Central memory CD8-positive, alpha-beta T cell (primary cell): ENCODE measurements at regions not wholly inside any gene's neighbourhood (a gene's known extent, or its start where the extent isn't known, plus 50 kb on each side); places are given as distances from the start of the nearest gene placed in this dataset.

Experiments used
- ATAC-seq: fragments of 150-1000 bp; cut with Tn5 transposase; replicated peaks from 2 replicates; pipeline ENCODE4 v1.10.0; 2022; ENCODE audit warnings: mild to moderate bottlenecking, moderate FRiP score, moderate number of reproducible peaks; ENCODE audit not compliant: poor library complexity, severe bottlenecking; ENCODE audit errors: extremely low read depth
- DNase-seq, 2 donors: peaks; one replicate each; pipeline ENCODE4 v3.0.0; 2021; ENCODE audit warnings: low spot score in 2 of 2
- H3K27ac Mint-ChIP-seq: one replicate; pipeline ENCODE4 v1.8.0; 2022; ENCODE audit warnings: low read depth, mild to moderate bottlenecking, moderate library complexity, mixed read lengths
- H3K27me3 Mint-ChIP-seq: one replicate; pipeline ENCODE4 v1.8.0; 2022; ENCODE audit warnings: mixed read lengths
- H3K36me3 Mint-ChIP-seq: one replicate; pipeline ENCODE4 v1.8.0; 2022; ENCODE audit warnings: mild to moderate bottlenecking, moderate library complexity, mixed read lengths; ENCODE audit not compliant: insufficient read depth
- H3K4me1 Mint-ChIP-seq: one replicate; pipeline ENCODE4 v1.8.0; 2022; ENCODE audit warnings: mixed read lengths
- H3K4me3 Mint-ChIP-seq: one replicate; pipeline ENCODE4 v1.8.0; 2022; ENCODE audit warnings: mild to moderate bottlenecking, moderate library complexity, mixed read lengths
- H3K9me3 Mint-ChIP-seq: one replicate; pipeline ENCODE4 v1.8.0; 2022; ENCODE audit warnings: mixed read lengths

DNA sequence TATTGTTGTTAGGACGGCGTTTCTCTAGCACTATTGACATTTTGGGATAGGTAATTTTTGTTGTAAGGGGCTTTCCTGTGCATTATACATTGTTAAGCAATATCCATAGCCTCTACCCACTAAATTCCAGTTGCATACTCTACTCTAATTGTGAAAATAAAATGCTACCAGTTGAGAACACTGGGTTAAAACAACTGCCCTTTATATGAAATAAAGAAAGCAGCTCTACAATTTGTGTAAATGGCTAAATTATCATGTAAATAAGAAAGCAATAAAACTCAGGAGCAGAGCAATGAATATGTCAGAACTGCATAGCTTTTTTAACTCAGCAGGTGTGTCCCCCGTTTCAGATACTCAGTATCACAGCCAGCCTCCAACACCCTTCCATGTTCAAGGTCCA is 812.7 kb upstream of the NRXN1 start:
- DNase-seq = no peak
- no peaks in the 10 kb centered on the region for H3K4me1 Mint-ChIP-seq
- no peak for ATAC-seq
- H3K4me3 Mint-ChIP-seq = no peak overlapping the region
- no peak overlapping the region for H3K27ac Mint-ChIP-seq
- no peaks in the 10 kb centered on the region for H3K36me3 Mint-ChIP-seq
- H3K27me3 Mint-ChIP-seq = no peaks in the 10 kb centered on the region
- peaks cover 25% of the 10 kb centered on the region for H3K9me3 Mint-ChIP-seq

DNA sequence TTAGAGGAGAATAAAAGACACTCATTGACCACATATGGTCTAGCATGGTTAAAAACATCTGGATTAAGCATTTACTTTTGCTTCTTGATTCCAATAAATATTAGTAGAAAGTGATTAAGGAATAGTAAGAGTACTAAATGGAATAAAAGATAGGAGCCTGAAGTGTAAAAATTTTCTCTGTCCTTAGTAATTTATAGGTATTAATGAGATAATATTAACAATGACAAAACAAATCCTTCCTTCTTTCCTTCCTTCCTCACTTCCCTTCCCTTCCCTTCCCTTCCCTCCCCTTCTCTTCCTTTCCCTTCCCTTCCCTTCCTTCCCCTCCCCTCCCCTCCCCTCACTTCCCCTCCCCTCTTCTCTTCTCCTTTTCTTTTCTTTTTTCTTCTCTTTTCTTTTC is 797.5 kb upstream of the NRXN1 start:
- Mint-ChIP-seq H3K4me3 (no peak overlapping the region), H3K4me1 (no peaks in the 10 kb centered on the region), H3K27me3 (no peaks in the 10 kb centered on the region), H3K9me3 (peaks cover 5% of the 10 kb centered on the region), H3K27ac (no peak overlapping the region), H3K36me3 (no peaks in the 10 kb centered on the region)
- ATAC-seq (no peak), DNase-seq (no peak)

DNA sequence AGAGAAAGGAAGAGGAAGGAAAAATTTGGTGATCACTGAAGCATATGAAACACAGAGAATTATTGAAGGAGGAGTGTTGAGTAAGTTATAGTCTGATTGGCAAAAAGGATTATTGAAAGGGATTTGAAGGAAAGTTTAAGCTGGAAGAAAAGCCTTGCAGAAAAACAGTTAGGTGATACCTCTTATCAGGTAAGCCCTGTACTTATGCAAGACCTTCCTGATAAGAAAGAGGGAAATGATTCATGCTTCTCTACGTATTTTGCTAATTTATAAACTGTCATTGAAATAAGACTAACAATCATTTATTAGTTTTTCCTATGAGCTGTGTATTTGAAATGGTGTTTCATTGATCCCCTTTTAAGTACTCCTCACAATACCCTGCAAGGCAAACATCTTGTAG is 793.9 kb upstream of the NRXN1 start:
- no peak for ATAC-seq
- Mint-ChIP-seq H3K4me1 (no peaks in the 10 kb centered on the region), H3K4me3 (no peak overlapping the region), H3K36me3 (peaks cover 2% of the 10 kb centered on the region), H3K27ac (no peak overlapping the region), H3K27me3 (no peaks in the 10 kb centered on the region), H3K9me3 (peaks cover 18% of the 10 kb centered on the region)
- no peak for DNase-seq

DNA sequence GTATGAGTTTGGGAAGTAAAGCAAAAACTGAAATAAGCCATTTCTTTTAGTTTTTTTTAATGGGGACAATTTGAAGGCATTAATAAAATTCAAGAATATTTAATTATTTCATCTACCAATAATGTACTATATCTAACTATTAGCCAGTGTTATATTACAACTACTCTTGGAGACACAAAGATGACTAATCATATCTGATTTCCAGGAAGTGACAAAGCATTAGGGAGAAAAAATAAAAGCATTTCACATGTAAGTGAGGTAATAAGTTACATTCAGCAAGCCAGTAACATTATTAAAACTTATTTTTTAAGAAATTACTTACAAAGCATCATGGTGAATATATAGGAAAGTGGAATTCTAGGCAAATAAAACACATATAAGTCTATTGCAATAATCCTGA is 781.3 kb upstream of the NRXN1 start:
- ATAC-seq (no peak), DNase-seq (no peak)
- H3K4me1 Mint-ChIP-seq = no peaks in the 10 kb centered on the region
- H3K36me3 Mint-ChIP-seq = no peaks in the 10 kb centered on the region
- H3K27me3 Mint-ChIP-seq = no peaks in the 10 kb centered on the region
- H3K4me3 Mint-ChIP-seq = no peak overlapping the region
- no peak overlapping the region for H3K27ac Mint-ChIP-seq
- H3K9me3 Mint-ChIP-seq = peaks cover 14% of the 10 kb centered on the region

DNA sequence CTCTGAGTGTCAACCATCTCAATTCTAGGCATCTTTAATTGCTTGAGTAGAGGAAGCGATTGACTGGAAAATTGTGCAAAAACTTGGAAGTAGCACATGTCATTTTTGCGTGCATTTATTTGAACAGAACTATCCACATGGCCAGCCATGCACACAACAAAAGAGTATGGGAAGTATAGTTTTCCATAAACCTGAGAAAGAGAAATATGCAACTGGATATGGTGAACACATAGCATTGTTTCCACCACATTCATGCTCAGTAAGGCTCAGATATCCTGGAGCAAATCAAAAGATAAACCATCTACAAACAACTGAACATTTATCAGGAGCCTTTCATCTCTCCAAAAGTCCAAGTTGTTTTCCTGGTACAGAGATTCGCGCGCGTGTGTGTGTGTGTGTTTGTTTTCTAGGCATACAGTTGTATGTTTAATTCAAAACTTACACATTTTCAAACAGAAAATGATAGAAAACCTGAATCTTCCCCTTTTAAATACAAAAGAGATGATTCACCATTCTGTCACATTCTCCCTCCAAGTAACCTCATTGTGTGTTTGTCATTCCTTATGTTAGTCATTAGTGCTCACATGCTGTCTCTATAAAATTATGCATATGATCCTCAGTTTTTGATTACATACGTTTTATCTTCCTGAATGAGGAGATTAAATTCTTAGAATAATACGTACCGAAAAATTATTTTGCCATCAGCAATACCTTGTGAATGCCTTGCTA is 780.4 kb upstream of the NRXN1 start:
- Mint-ChIP-seq H3K4me3 (no peak overlapping the region), H3K27me3 (no peaks in the 10 kb centered on the region), H3K36me3 (no peaks in the 10 kb centered on the region), H3K4me1 (no peaks in the 10 kb centered on the region), H3K9me3 (peaks cover 18% of the 10 kb centered on the region), H3K27ac (no peak overlapping the region)
- DNase-seq = no peak
- ATAC-seq = no peak

DNA sequence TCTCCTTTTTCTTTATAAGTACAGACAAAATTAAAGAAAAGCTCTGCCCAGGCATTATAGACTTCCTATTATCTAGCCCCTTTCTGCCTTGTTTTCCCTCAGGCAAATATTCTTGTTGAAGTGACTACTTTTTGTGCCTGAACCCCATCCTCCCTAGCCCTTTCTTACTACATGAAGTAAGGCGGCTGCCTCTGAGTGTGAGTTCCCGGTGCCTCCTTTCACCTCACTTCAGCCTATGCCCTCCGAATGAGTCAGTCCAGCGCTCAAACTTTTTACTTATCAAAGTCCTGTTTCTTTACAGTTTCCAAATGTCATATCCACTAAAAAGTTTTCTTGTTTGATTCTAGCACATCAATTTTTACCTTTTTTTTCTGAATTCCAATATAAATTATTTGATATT is 778.3 kb upstream of the NRXN1 start:
- DNase-seq = no peak
- Mint-ChIP-seq H3K4me3 (no peak overlapping the region), H3K36me3 (no peaks in the 10 kb centered on the region), H3K27me3 (no peaks in the 10 kb centered on the region), H3K9me3 (peaks cover 26% of the 10 kb centered on the region), H3K4me1 (no peaks in the 10 kb centered on the region), H3K27ac (no peak overlapping the region)
- no peak for ATAC-seq

DNA sequence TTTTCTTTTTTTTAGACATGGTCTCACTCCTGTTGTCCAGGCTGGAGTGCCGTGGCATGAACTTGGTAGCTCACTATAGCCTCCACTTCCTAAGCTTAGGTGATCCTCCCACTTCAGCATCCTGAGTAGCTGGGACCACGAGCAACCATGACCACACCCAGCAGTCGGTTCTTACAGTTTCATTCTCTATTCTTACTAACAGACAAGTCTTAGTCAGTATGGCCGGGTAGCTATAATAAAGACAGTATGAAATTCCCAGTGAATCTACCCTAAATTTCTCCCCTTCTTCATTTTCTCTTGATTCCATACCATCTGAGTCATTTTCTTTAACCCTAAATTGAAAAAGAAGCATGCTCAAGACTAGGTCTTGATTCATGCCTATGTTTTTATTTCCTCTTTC is 775.3 kb upstream of the NRXN1 start:
- no peaks in the 10 kb centered on the region for H3K4me1 Mint-ChIP-seq
- no peak overlapping the region for H3K27ac Mint-ChIP-seq
- H3K9me3 Mint-ChIP-seq = peaks cover 24% of the 10 kb centered on the region
- no peaks in the 10 kb centered on the region for H3K27me3 Mint-ChIP-seq
- DNase-seq (no peak), ATAC-seq (no peak)
- no peaks in the 10 kb centered on the region for H3K36me3 Mint-ChIP-seq
- H3K4me3 Mint-ChIP-seq = no peak overlapping the region

DNA sequence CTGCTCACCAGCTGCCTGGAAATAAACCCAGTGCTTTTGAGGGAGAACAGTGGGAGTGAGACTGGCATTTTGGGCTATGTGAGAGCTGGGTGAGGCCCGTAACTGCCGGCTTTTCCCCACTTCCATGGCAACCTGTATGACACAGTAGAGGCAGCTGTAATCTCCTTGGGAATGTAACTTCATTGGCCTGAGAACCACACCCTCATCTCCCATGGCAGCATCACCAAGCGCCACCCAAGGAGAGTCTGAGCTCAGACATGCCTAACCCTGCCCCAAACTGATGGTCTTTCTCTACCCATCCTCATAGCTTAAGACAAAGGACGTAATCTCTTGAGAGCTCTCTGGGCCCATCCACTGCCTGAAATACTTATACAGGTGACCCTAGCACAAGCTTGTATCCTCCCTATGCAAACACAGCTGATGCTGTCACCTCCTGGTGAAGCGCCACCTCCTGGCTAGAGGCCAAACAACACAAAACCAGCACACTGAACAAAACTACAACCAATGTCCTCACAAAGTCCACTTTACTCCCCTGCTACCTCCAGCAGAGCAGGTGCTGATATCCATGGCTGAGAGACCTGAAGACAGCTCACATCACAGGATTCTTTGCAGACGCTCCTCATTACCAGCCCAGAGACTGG is 763.4 kb upstream of the NRXN1 start:
- Mint-ChIP-seq H3K27ac (no peak overlapping the region), H3K9me3 (peaks cover 28% of the 10 kb centered on the region), H3K4me3 (no peak overlapping the region), H3K27me3 (no peaks in the 10 kb centered on the region), H3K36me3 (no peaks in the 10 kb centered on the region), H3K4me1 (no peaks in the 10 kb centered on the region)
- DNase-seq = no peak
- no peak for ATAC-seq

DNA sequence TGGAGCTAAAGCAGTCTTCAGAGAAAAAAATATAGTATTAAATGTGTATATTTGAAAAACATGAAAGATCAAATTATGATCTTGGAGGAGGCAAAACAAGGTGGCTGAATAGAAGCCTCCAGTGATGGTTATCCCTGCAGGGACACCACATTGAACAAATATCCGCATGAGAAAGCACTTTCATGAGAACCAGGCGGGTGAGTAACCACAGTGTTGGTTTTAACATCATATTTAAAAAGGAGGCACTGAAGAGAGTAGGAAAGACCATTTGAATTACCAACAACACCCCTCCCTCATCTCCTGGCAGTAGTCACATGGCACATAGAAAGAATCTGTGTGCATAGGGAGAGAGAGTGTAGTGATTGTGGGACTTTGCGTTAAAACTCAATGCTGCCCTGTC is 759.6 kb upstream of the NRXN1 start:
- ATAC-seq = no peak
- H3K36me3 Mint-ChIP-seq = no peaks in the 10 kb centered on the region
- no peak overlapping the region for H3K27ac Mint-ChIP-seq
- no peak for DNase-seq
- no peaks in the 10 kb centered on the region for H3K4me1 Mint-ChIP-seq
- peaks cover 29% of the 10 kb centered on the region for H3K9me3 Mint-ChIP-seq
- no peaks in the 10 kb centered on the region for H3K27me3 Mint-ChIP-seq
- H3K4me3 Mint-ChIP-seq = no peak overlapping the region

DNA sequence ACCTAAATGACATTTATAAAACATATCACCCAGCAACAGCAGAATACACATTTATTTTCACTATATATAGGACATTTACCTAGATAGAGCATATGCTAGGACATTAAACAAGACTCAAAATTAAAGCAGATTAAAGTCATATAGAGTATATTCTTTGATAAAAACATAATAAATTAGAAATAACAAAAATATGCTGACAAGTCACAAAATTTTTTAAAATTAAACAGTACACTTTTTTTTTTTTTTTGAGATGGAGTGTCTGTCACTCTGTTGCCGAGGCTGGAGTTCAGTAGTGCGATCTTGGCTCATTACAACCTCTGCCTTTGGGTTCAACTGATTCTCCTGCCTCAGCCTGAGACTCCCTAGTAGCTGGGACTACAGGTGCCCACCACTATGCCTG is 758.9 kb upstream of the NRXN1 start:
- Mint-ChIP-seq H3K4me3 (no peak overlapping the region), H3K27ac (no peak overlapping the region), H3K27me3 (no peaks in the 10 kb centered on the region), H3K9me3 (peaks cover 29% of the 10 kb centered on the region), H3K4me1 (no peaks in the 10 kb centered on the region), H3K36me3 (no peaks in the 10 kb centered on the region)
- ATAC-seq (no peak), DNase-seq (no peak)

DNA sequence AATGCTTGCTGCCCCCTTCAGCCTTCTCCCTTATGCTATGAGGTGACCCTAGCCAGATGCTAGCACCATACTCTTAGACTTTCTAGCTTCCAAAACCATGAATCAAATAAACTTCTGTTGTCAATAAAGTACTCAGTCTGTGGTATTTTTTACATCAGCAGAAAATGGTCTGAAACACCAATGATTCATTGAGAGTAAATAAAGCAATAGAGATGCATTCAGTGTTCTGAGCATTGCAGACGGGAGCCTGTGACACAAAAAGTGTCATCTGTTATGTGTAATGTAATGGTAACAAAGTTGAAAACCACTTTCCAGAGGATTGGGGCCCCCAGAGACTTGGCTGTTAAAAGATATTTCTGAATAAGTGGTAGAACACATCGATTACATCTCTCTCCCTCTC is 758.0 kb upstream of the NRXN1 start:
- no peaks in the 10 kb centered on the region for H3K27me3 Mint-ChIP-seq
- no peaks in the 10 kb centered on the region for H3K36me3 Mint-ChIP-seq
- no peak overlapping the region for H3K4me3 Mint-ChIP-seq
- no peaks in the 10 kb centered on the region for H3K4me1 Mint-ChIP-seq
- no peak for DNase-seq
- peaks cover 31% of the 10 kb centered on the region for H3K9me3 Mint-ChIP-seq
- ATAC-seq = no peak
- H3K27ac Mint-ChIP-seq = no peak overlapping the region

DNA sequence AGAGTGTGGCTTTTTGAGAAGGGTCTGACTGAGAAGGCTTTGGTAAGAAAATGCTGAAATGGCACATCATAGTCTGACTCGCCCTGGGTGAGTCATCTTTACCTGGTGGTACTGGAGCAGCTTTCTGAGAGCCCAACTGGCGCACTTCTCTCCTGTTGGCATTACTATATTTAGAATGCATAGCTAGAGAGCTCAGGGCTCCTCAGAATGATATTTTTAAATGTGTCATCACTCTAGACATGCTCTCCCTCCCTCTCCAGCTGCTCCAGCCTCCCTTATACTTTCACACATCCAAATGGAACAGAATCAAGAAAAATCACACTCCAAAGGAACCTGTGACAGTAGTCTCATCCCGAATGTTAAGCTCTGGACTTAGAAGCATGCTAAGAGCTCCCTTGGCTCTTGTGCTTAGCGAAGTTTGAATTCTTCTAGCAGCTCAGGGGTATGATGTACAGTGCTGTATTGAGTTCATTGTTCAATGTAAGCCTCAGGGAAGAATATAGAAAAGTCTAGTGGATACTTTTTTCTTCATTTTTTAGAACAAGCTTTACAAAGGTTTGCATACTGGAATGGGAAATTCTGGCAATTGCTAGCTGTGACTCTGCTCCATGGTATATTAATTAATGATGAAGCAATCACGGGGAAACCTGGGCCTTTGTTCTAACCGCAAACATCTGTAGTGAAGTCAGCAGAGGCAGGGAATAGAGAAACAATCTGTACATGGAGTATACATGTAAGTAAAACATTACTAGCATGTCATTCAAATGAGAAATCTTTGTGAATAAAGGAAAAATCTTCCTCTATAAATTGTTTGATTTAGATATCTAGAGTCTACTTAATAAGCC is 751.2 kb upstream of the NRXN1 start:
- Mint-ChIP-seq H3K27me3 (no peaks in the 10 kb centered on the region), H3K27ac (no peak overlapping the region), H3K36me3 (no peaks in the 10 kb centered on the region), H3K4me3 (no peak overlapping the region), H3K9me3 (peaks cover 25% of the 10 kb centered on the region), H3K4me1 (no peaks in the 10 kb centered on the region)
- no peak for ATAC-seq
- DNase-seq = no peak

DNA sequence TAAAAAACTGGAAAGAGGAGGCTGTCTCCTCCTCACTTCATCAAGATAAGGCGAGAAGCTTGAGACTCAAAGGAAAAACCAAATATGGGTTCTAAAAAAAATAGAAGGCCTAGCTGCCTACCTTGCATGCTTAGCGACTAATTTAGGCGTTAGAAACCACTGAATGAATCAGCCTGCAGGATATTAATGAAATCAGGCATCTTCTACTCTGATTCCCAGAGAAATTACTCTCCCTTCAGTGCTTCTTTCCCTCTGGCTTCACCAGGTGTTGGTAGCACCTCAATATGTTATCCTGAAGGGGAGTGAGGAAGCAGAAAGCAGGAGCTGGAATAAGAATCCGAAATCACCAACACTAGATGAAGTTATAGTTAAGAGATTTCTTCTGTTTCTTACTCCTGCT is 749.8 kb upstream of the NRXN1 start:
- Mint-ChIP-seq H3K36me3 (no peaks in the 10 kb centered on the region), H3K9me3 (peaks cover 23% of the 10 kb centered on the region), H3K27me3 (no peaks in the 10 kb centered on the region), H3K4me3 (no peak overlapping the region), H3K4me1 (no peaks in the 10 kb centered on the region), H3K27ac (no peak overlapping the region)
- DNase-seq (no peak), ATAC-seq (no peak)
